IMR-90 (cell line): ENCODE measurements at regions not wholly inside any gene's neighbourhood (a gene's known extent, or its start where the extent isn't known, plus 50 kb on each side); places are given as distances from the start of the nearest gene placed in this dataset.

Source experiments
- ATAC-seq: fragments of 200-7000 bp; cut with Tn5 transposase; 2 replicates; pipeline ENCODE4 v1.9.1; 2020; ENCODE audit warnings: low read depth, mild to moderate bottlenecking, moderate library complexity
- BruUV-seq: library from RNA; stranded (reverse); fragments of 400-500 nt; replicated peaks from 2 replicates; lab custom pipeline; 2021; lab: Mats Ljungman, UMichigan
- CTCF ChIA-PET: fragments of 300-600 bp; formaldehyde crosslinking; extraction: SDS; loops from one replicate; lab custom pipeline; 2021; ENCODE audit warnings: antibody characterized with exemption; lab: Yijun Ruan, JAX
- POLR2A ChIA-PET: fragments of 300-600 bp; sonication (Branson Sonifier 250); formaldehyde crosslinking; loops from one replicate; lab custom pipeline; 2022; ENCODE audit warnings: antibody characterized with exemption; ENCODE audit not compliant: unreplicated experiment; lab: Charles Lee
- DNase-seq: peaks from one replicate; pipeline ENCODE4 v3.0.0; 2013
- H2AFZ ChIP-seq: replicated peaks from 2 replicates; pipeline ENCODE3; 2013; ENCODE audit warnings: low read length, mild to moderate bottlenecking; ENCODE audit not compliant: poor library complexity
- H2AK5ac ChIP-seq: 2 replicates; pipeline ENCODE4 v1.6.1; 2013; ENCODE audit warnings: low read depth, low read length, inconsistent platforms
- H2AK9ac ChIP-seq: replicated peaks from 2 replicates; pipeline ENCODE3; 2013; ENCODE audit warnings: mild to moderate bottlenecking, low read depth, low read length, moderate library complexity; ENCODE audit not compliant: poor library complexity
- H2BK120ac ChIP-seq: 2 replicates; pipeline ENCODE4 v1.6.1; 2013; ENCODE audit warnings: low read depth, low read length, inconsistent platforms
- H2BK15ac ChIP-seq: 3 replicates; pipeline ENCODE4 v1.6.1; 2013; ENCODE audit warnings: low read depth, low read length, inconsistent platforms
- H2BK20ac ChIP-seq: 2 replicates; pipeline ENCODE4 v1.6.1; 2013; ENCODE audit warnings: low read depth, mild to moderate bottlenecking, inconsistent platforms, low read length, moderate library complexity
- H2BK5ac ChIP-seq: 2 replicates; pipeline ENCODE4 v1.6.1; 2013; ENCODE audit warnings: mild to moderate bottlenecking, low read depth, low read length, inconsistent platforms; ENCODE audit not compliant: poor library complexity, severe bottlenecking
- H3K14ac ChIP-seq: replicated peaks from 2 replicates; pipeline ENCODE4 v1.6.1; 2013; ENCODE audit warnings: low read depth, low read length, inconsistent platforms
- H3K18ac ChIP-seq: 2 replicates; pipeline ENCODE4 v1.6.1; 2013; ENCODE audit warnings: low read depth, low read length, control low read depth
- H3K23ac ChIP-seq: 2 replicates; pipeline ENCODE4 v1.6.1; 2013; ENCODE audit warnings: low read depth, low read length, inconsistent platforms
- H3K27ac ChIP-seq: 2 replicates; pipeline ENCODE4 v1.5.1; 2013; ENCODE audit warnings: mild to moderate bottlenecking, control low read depth, low read length; ENCODE audit not compliant: insufficient read depth
- H3K27me3 ChIP-seq: 2 replicates; pipeline ENCODE4 v1.6.1; 2013; ENCODE audit warnings: low read length; ENCODE audit not compliant: control insufficient read depth, insufficient read depth
- H3K36me3 ChIP-seq: 2 replicates; pipeline ENCODE4 v1.6.1; 2013; ENCODE audit warnings: low read length, mixed read lengths; ENCODE audit not compliant: control insufficient read depth, insufficient read depth
- H3K4ac ChIP-seq: 2 replicates; pipeline ENCODE4 v1.6.1; 2013; ENCODE audit warnings: low read depth, low read length, inconsistent platforms
- H3K4me1 ChIP-seq: 2 replicates; pipeline ENCODE4 v1.6.1; 2013; ENCODE audit warnings: low read length, mixed read lengths; ENCODE audit not compliant: control insufficient read depth, insufficient read depth
- H3K4me2 ChIP-seq: 2 replicates; pipeline ENCODE4 v1.6.1; 2013; ENCODE audit warnings: low read depth, mild to moderate bottlenecking, control low read depth, low read length, moderate library complexity
- H3K4me3 ChIP-seq: 2 replicates; pipeline ENCODE4 v1.5.1; 2013; ENCODE audit warnings: low read depth, mild to moderate bottlenecking, control low read depth, low read length, moderate library complexity; ENCODE audit not compliant: insufficient read depth
- H3K56ac ChIP-seq: 2 replicates; pipeline ENCODE4 v1.6.1; 2013; ENCODE audit warnings: low read length, inconsistent platforms; ENCODE audit not compliant: insufficient read depth; ENCODE audit errors: extremely low read depth
- H3K79me1 ChIP-seq, 2 experiments: 2 replicates each; pipeline ENCODE4 v1.6.1; 2013; ENCODE audit warnings: low read length in 2 of 2, inconsistent platforms in 1 of 2, low read depth in 1 of 2
- H3K9ac ChIP-seq: 2 replicates; pipeline ENCODE4 v1.6.1; 2013; ENCODE audit warnings: low read depth, low read length, control low read depth
- H3K9me1 ChIP-seq: 2 replicates; pipeline ENCODE4 v1.6.1; 2013; ENCODE audit warnings: low read length, inconsistent platforms; ENCODE audit not compliant: insufficient read depth
- H3K9me3 ChIP-seq: 2 replicates; pipeline ENCODE4 v1.6.1; 2013; ENCODE audit warnings: low read length; ENCODE audit not compliant: control insufficient read depth, insufficient read depth
- H4K20me1 ChIP-seq: 2 replicates; pipeline ENCODE4 v1.6.1; 2013; ENCODE audit warnings: low read length, inconsistent platforms; ENCODE audit not compliant: insufficient read depth
- H4K5ac ChIP-seq: 2 replicates; pipeline ENCODE4 v1.6.1; 2013; ENCODE audit warnings: mild to moderate bottlenecking, low read depth, low read length, control low read depth
- H4K8ac ChIP-seq, 2 experiments: 2 replicates each; pipeline ENCODE4 v1.6.1; 2013; ENCODE audit warnings: low read depth in 2 of 2, low read length in 2 of 2, control low read depth in 1 of 2, inconsistent platforms in 1 of 2
- H4K91ac ChIP-seq: 2 replicates; pipeline ENCODE4 v1.6.1; 2013; ENCODE audit warnings: low read depth, low read length, inconsistent platforms; ENCODE audit not compliant: insufficient read depth
- CHD1 ChIP-seq: IDR thresholded peaks from 2 replicates; pipeline ENCODE4 v1.6.1; 2012; ENCODE audit warnings: low read depth, low read length, improper control_type of control experiment
- SMC3 ChIP-seq: fragments of 150-350 bp; IDR thresholded peaks from 2 replicates; pipeline ENCODE4 v1.6.1; 2016; ENCODE audit warnings: low read depth, mild to moderate bottlenecking, antibody characterized with exemption, low read length, moderate library complexity
- WGBS, 2 experiments: methylation state at CpG; one replicate each; pipeline versions ENCODE4 v1.1.5 to v1.1.7; 2013; ENCODE audit warnings: missing lambda C conversion rate in 2 of 2; ENCODE audit not compliant: insufficient read length in 1 of 2; ENCODE audit errors: extremely low coverage in 2 of 2; 5-methylcytosine and 5-hydroxymethylcytosine counted together
- dilution Hi-C: fragments of 300-500 bp; cut with HindIII; formaldehyde crosslinking; loops from one replicate; pipeline ENCODE4 v1.14.3; 2018; ENCODE audit warnings: low sequenced_read_pairs; ENCODE audit not compliant: unreplicated experiment
- in situ Hi-C: fragments of 300-500 bp; cut with MboI; formaldehyde crosslinking; loops from 3 replicates; pipeline ENCODE4 v1.14.3; 2019; ENCODE audit warnings: low sequenced_read_pairs, inconsistent platforms, mixed read lengths
- intact Hi-C: fragments of 100-400 bp; cut with micrococcal nuclease; formaldehyde crosslinking; loops from 2 replicates; pipeline ENCODE4 v1.10.0; 2022
- TF ChIP-seq, protein P1 (sequence below): fragments of 150-350 bp; IDR thresholded peaks from 2 replicates; pipeline ENCODE4 v1.6.1; 2016; ENCODE audit warnings: low read depth, mild to moderate bottlenecking, low read length, moderate library complexity, borderline replicate concordance

DNA sequence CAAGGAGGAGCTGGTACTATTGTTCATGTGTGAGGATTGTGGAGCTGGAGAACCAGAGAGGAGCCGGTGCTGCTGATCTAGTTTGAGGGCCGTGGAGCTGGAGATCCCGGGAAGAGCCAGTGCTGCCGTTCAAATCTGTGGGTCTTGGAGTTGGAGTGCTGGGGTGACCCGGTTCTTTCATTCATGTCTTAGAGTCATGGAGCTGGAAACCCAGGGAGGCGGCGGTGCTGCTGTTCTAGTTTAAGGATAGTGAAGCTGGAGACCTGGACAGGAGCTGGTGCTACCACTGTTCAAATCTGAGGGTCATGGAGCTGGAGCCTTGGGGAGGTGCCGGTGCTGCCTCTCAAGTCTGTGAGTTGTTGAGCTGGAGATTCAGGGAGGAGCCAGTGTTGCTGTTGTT is 88.5 kb upstream of the ZNF479 start:
- no peak overlapping the region for H4K8ac ChIP-seq
- ATAC-seq (no peak), DNase-seq (no peak)
- H4K20me1 ChIP-seq = no peaks in the 10 kb centered on the region
- no peak overlapping the region for H2AK9ac ChIP-seq
- H3K14ac ChIP-seq = no peak overlapping the region
- ChIA-PET CTCF (no interaction called here), POLR2A (no interaction called here)
- no peak for TF ChIP-seq SMC3
- TF ChIP-seq, protein P1, sequence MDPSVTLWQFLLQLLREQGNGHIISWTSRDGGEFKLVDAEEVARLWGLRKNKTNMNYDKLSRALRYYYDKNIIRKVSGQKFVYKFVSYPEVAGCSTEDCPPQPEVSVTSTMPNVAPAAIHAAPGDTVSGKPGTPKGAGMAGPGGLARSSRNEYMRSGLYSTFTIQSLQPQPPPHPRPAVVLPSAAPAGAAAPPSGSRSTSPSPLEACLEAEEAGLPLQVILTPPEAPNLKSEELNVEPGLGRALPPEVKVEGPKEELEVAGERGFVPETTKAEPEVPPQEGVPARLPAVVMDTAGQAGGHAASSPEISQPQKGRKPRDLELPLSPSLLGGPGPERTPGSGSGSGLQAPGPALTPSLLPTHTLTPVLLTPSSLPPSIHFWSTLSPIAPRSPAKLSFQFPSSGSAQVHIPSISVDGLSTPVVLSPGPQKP = no peak
- TF ChIP-seq CHD1 = no peak
- H3K23ac ChIP-seq = no peak overlapping the region
- no peak overlapping the region for H3K18ac ChIP-seq
- H3K4ac ChIP-seq = no peak overlapping the region
- WGBS, 2 experiments = 67% methylated on average over 7 of the region's 8 CpGs; no CpG with 5 or more reads in 1 of the 2 experiments
- BruUV-seq = no TSS peak
- H3K9me3 ChIP-seq = peaks cover 50% of the 10 kb centered on the region
- H3K4me2 ChIP-seq = no peak overlapping the region
- no peak overlapping the region for H3K27ac ChIP-seq
- no peak overlapping the region for H4K5ac ChIP-seq
- H3K56ac ChIP-seq = no peak overlapping the region
- no peak overlapping the region for H2AK5ac ChIP-seq
- H3K27me3 ChIP-seq = no peaks in the 10 kb centered on the region
- no peak overlapping the region for H4K91ac ChIP-seq
- H2BK20ac ChIP-seq = no peak overlapping the region
- H3K36me3 ChIP-seq = no peaks in the 10 kb centered on the region
- H3K9me1 ChIP-seq = no peaks in the 10 kb centered on the region
- no peak overlapping the region for H2BK5ac ChIP-seq
- no peak overlapping the region for H2BK120ac ChIP-seq
- intact Hi-C loops = no loop called here
- dilution Hi-C loops = no loop called here
- H3K4me3 ChIP-seq = no peak overlapping the region
- no peaks in the 10 kb centered on the region for H3K79me1 ChIP-seq
- no peak overlapping the region for H3K9ac ChIP-seq
- H2BK15ac ChIP-seq = no peak overlapping the region
- no peak overlapping the region for H2AFZ ChIP-seq
- no peaks in the 10 kb centered on the region for H3K4me1 ChIP-seq
- in situ Hi-C loops = no loop called here
